CD4-positive, alpha-beta memory T cell (primary cell): ENCODE measurements at regions not wholly inside any gene's neighbourhood (a gene's known extent, or its start where the extent isn't known, plus 50 kb on each side); places are given as distances from the start of the nearest gene placed in this dataset.
A peak's percentile ranks its signal among the peaks of the same experiment; 100 is the strongest.

Source experiments
- CTCF ChIA-PET: fragments of 350-600 bp; sonication (Branson Sonifier 250); formaldehyde crosslinking; loops from one replicate; lab custom pipeline; 2021; ENCODE audit warnings: inconsistent platforms; ENCODE audit not compliant: partially characterized antibody; lab: Charles Lee
- POLR2A ChIA-PET: fragments of 350-600 bp; sonication (Branson Sonifier 250); formaldehyde crosslinking; loops from one replicate; lab custom pipeline; 2021; ENCODE audit not compliant: partially characterized antibody; lab: Charles Lee
- DNase-seq, 5 donors: peaks; one replicate each; pipeline versions ENCODE4 v3.0.0 to v3.0.0-alpha.2; 2020 to 2022; ENCODE audit warnings: mixed read lengths in 1 of 5
- H3K27ac ChIP-seq: one replicate; pipeline ENCODE4 v1.7.0; 2013; ENCODE audit warnings: low read depth, low read length
- H3K27me3 ChIP-seq: 2 replicates; pipeline ENCODE4 v1.7.0; 2013; ENCODE audit warnings: mild to moderate bottlenecking, low read length, moderate library complexity; ENCODE audit not compliant: insufficient read depth
- H3K36me3 ChIP-seq: 2 replicates; pipeline ENCODE4 v1.7.0; 2013; ENCODE audit warnings: mild to moderate bottlenecking, low read length, moderate library complexity; ENCODE audit not compliant: insufficient read depth
- H3K4me1 ChIP-seq: 2 replicates; pipeline ENCODE4 v1.7.0; 2013; ENCODE audit warnings: mild to moderate bottlenecking, low read length, moderate library complexity; ENCODE audit not compliant: insufficient read depth
- H3K4me3 ChIP-seq, 2 donors: one replicate each; pipeline ENCODE4 v1.7.0; 2013; ENCODE audit warnings: low read length in 2 of 2, mild to moderate bottlenecking in 1 of 2
- H3K9me3 ChIP-seq, 2 donors: one replicate each; pipeline ENCODE4 v1.7.0; 2013; ENCODE audit warnings: low read length in 2 of 2, control low read depth in 1 of 2; ENCODE audit not compliant: control insufficient read depth in 1 of 2
- H3K27ac Mint-ChIP-seq, 7 donors: one replicate each; pipeline ENCODE4 v1.8.0; 2020 to 2021; ENCODE audit warnings: mixed read lengths in 7 of 7, mild to moderate bottlenecking in 6 of 7, inconsistent platforms in 3 of 7, moderate library complexity in 3 of 7
- H3K27me3 Mint-ChIP-seq, 2 donors: one replicate each; pipeline ENCODE4 v1.8.0; 2020 to 2021; ENCODE audit warnings: mixed read lengths in 2 of 2
- H3K36me3 Mint-ChIP-seq, 2 donors: one replicate each; pipeline ENCODE4 v1.8.0; 2020 to 2021; ENCODE audit warnings: mixed read lengths in 2 of 2, inconsistent platforms in 1 of 2, mild to moderate bottlenecking in 1 of 2
- H3K4me1 Mint-ChIP-seq, 4 donors: one replicate each; pipeline ENCODE4 v1.8.0; 2020 to 2021; ENCODE audit warnings: mixed read lengths in 4 of 4, mild to moderate bottlenecking in 1 of 4
- H3K4me3 Mint-ChIP-seq, 8 donors: one replicate each; pipeline ENCODE4 v1.8.0; 2020 to 2021; ENCODE audit warnings: mixed read lengths in 8 of 8, mild to moderate bottlenecking in 7 of 8, moderate library complexity in 6 of 8, inconsistent platforms in 3 of 8
- H3K9me3 Mint-ChIP-seq, 8 donors: one replicate each; pipeline ENCODE4 v1.8.0; 2020 to 2021; ENCODE audit warnings: mixed read lengths in 8 of 8, mild to moderate bottlenecking in 5 of 8, inconsistent platforms in 3 of 8, moderate library complexity in 1 of 8
- intact Hi-C: fragments of 100-400 bp; cut with micrococcal nuclease; formaldehyde crosslinking; loops from one replicate; pipeline ENCODE4 v1.15.1; 2023

GRCh38 chr2:139357972-139358371 is 577.8 kb upstream of the NXPH2 start:
- ChIA-PET CTCF (no interaction called here), POLR2A (interaction anchor here (0.6 kb wide), 1 partner anchor 161 kb away, joined by 3 read pairs; no protein-coding TSS in a partner anchor)
- H3K4me3 ChIP-seq, result no peak overlapping the region
- H3K36me3 ChIP-seq, result no peaks in the 10 kb centered on the region
- no peaks in the 10 kb centered on the region for H3K27me3 Mint-ChIP-seq
- H3K27ac Mint-ChIP-seq, result no peak overlapping the region
- no peaks in the 10 kb centered on the region for H3K4me1 Mint-ChIP-seq
- H3K4me3 Mint-ChIP-seq, result no peak overlapping the region
- intact Hi-C loops, result no loop called here
- peaks cover 3 to 23% (median 15%) of the 10 kb centered on the region in 8 donors for H3K9me3 Mint-ChIP-seq
- H3K9me3 ChIP-seq, result no peaks in the 10 kb centered on the region
- DNase-seq, result no peak
- H3K27me3 ChIP-seq, result no peaks in the 10 kb centered on the region
- no peaks in the 10 kb centered on the region for H3K36me3 Mint-ChIP-seq
- no peak overlapping the region for H3K27ac ChIP-seq
- H3K4me1 ChIP-seq, result no peaks in the 10 kb centered on the region

DNA sequence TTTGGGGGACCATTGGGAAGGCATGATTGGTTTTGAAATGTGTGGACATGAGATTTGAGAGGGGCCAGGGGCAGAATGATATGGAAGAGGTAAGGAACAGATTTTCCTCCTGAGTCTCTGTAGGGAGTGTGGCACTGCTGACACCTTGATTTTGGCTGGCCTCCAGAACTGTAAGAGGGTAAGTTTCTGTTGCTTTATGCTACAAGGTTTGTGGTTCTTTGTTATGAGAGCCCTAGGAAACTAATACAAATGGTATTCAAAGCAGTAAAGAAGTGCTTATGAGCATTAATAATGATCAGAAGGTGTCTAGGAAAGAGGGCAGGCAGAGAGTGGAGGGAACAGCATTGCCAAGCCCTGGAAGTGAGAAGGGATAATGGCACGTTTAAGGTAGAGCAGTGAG is 574.3 kb upstream of the NXPH2 start:
- Mint-ChIP-seq H3K27ac (no peak overlapping the region), H3K36me3 (no peaks in the 10 kb centered on the region), H3K4me1 (no peaks in the 10 kb centered on the region), H3K27me3 (no peaks in the 10 kb centered on the region), H3K9me3 (peaks cover 7 to 23% (median 19%) of the 10 kb centered on the region in 8 donors), H3K4me3 (no peak overlapping the region)
- intact Hi-C loops, result no loop called here
- CTCF ChIA-PET, result no interaction called here
- Histone ChIP-seq H3K27ac (no peak overlapping the region), H3K9me3 (no peaks in the 10 kb centered on the region), H3K4me3 (no peak overlapping the region), H3K4me1 (no peaks in the 10 kb centered on the region), H3K36me3 (no peaks in the 10 kb centered on the region), H3K27me3 (no peaks in the 10 kb centered on the region)
- DNase-seq, result no peak
- POLR2A ChIA-PET, result no interaction called here

DNA sequence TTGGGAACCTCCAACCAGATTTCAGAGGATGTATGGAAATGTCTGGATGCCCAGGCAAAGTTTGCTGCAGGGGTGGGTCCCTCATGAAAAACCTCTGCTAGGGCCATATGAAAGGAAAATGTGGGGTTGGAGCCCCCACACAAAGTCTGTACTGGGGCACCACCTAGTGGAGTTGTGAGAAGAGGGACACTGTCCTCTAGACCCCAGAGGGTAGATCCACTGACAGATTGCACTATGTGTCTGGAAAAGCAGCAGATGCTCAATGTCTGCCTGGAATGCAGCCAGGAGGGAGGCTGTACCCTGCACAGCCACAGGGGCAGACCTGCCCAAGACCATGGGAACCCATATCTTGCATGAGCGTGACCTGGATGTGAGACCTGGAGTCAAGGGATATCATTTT is 573.7 kb upstream of the NXPH2 start:
- no peaks in the 10 kb centered on the region for H3K36me3 ChIP-seq
- intact Hi-C loops, result no loop called here
- POLR2A ChIA-PET, result no interaction called here
- H3K27ac ChIP-seq, result no peak overlapping the region
- no peaks in the 10 kb centered on the region for H3K36me3 Mint-ChIP-seq
- no peak for DNase-seq
- H3K27ac Mint-ChIP-seq, result no peak overlapping the region
- no peaks in the 10 kb centered on the region for H3K4me1 Mint-ChIP-seq
- H3K4me3 Mint-ChIP-seq, result no peak overlapping the region
- CTCF ChIA-PET, result no interaction called here
- no peak overlapping the region for H3K4me3 ChIP-seq
- no peaks in the 10 kb centered on the region for H3K27me3 ChIP-seq
- H3K9me3 ChIP-seq, result no peaks in the 10 kb centered on the region
- no peaks in the 10 kb centered on the region for H3K27me3 Mint-ChIP-seq
- H3K4me1 ChIP-seq, result no peaks in the 10 kb centered on the region
- peaks cover 5 to 26% (median 21%) of the 10 kb centered on the region in 8 donors for H3K9me3 Mint-ChIP-seq

DNA sequence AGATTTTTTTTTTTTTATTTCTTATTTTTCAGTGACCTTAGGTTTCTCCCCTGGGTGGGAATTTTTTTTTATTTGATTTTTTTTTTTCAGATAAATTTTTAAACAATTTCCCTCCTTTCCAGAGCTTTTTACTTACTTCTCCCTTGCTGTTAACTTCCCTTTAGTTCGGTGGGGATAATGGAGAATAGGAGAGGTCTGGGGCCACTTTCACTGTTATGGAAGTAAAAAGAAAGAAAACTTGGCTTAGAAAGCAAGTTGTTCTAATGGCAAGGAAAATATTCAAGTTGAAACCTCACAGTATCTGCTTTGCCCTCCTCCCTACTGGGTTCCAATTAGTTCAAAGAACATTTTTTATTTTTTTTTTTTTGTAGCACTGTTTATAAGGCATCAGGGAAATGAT is 537.1 kb upstream of the NXPH2 start:
- Mint-ChIP-seq H3K4me1 (no peaks in the 10 kb centered on the region), H3K4me3 (no peak overlapping the region), H3K9me3 (peaks cover 0 to 23% (median 5%) of the 10 kb centered on the region in 8 donors), H3K36me3 (no peaks in the 10 kb centered on the region), H3K27ac (no peak overlapping the region), H3K27me3 (no peaks in the 10 kb centered on the region)
- Histone ChIP-seq H3K9me3 (no peaks in the 10 kb centered on the region), H3K27ac (no peak overlapping the region), H3K36me3 (no peaks in the 10 kb centered on the region), H3K4me1 (no peaks in the 10 kb centered on the region), H3K27me3 (no peaks in the 10 kb centered on the region), H3K4me3 (no peak overlapping the region)
- DNase-seq, result no peak
- CTCF ChIA-PET, result no interaction called here
- POLR2A ChIA-PET, result no interaction called here
- intact Hi-C loops, result no loop called here

DNA sequence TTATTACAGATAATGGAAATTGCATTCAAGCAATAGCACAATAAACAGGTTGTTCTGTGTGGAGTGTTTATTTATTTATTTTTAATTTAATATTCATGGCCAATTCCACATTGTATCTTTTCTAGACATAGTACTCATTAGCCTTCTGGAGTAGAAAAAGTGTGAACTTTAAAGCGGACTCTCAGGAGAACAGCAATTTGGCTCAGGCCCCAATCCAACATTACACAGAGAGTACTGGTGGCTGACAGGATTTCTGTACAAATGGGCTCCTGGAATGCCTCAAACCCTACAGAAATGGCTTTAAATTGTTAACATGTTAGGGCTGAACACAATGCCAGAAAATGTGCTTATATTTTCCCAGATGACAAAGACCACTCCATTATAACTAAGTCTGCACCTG is 533.9 kb upstream of the NXPH2 start:
- Mint-ChIP-seq H3K27me3 (no peaks in the 10 kb centered on the region), H3K4me1 (no peaks in the 10 kb centered on the region), H3K36me3 (no peaks in the 10 kb centered on the region), H3K4me3 (no peak overlapping the region), H3K27ac (no peak overlapping the region), H3K9me3 (peaks cover 2 to 17% (median 3%) of the 10 kb centered on the region in 8 donors)
- Histone ChIP-seq H3K36me3 (no peaks in the 10 kb centered on the region), H3K4me1 (no peaks in the 10 kb centered on the region), H3K9me3 (no peaks in the 10 kb centered on the region), H3K27me3 (no peaks in the 10 kb centered on the region), H3K4me3 (no peak overlapping the region), H3K27ac (no peak overlapping the region)
- ChIA-PET CTCF (no interaction called here), POLR2A (no interaction called here)
- intact Hi-C loops, result no loop called here
- DNase-seq, result no peak

- no peaks in the 10 kb centered on the region for H3K4me1 ChIP-seq
- H3K27ac Mint-ChIP-seq, result no peak overlapping the region
- no peak for DNase-seq
- peaks cover 2 to 25% (median 7%) of the 10 kb centered on the region in 8 donors for H3K9me3 Mint-ChIP-seq
- H3K36me3 ChIP-seq, result no peaks in the 10 kb centered on the region
- H3K27me3 ChIP-seq, result no peaks in the 10 kb centered on the region
- ChIA-PET POLR2A (no interaction called here), CTCF (no interaction called here)
- no peaks in the 10 kb centered on the region for H3K9me3 ChIP-seq
- no peaks in the 10 kb centered on the region for H3K4me1 Mint-ChIP-seq
- no peak overlapping the region for H3K4me3 ChIP-seq
- H3K36me3 Mint-ChIP-seq, result no peaks in the 10 kb centered on the region
- intact Hi-C loops, result no loop called here
- no peaks in the 10 kb centered on the region for H3K27me3 Mint-ChIP-seq
- no peak overlapping the region for H3K27ac ChIP-seq
- no peak overlapping the region for H3K4me3 Mint-ChIP-seq
Measured at GRCh38 chr2:139296672-139297209, 516.6 kb upstream of the NXPH2 start.

DNA sequence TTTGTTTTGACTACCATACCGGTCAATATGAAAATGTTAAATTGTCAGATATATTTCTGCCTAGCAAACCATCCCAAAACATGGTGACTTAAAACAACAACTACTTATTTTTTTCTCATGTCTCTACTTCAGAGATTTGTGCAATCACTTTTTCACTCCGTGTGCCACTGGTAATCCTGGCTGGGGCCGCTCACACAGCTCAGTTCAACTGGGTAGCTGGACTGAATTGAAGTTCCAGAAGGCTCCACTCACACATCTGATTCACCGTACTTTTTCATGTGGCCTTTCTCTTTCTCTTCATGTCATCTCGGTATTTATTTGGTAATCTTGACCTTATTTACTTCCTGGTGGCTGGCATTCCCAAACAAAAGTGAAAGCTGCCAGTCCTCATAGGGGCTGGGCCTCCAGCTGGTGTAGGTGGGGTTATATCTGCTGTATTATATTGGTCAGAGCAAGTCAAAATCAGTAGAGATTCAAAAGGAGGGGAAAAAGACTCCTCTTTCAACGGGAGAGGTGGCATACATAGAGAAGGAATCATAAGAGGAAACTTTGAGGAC is 513.9 kb upstream of the NXPH2 start:
- H3K9me3 ChIP-seq, result no peaks in the 10 kb centered on the region
- Mint-ChIP-seq H3K4me3 (no peak overlapping the region), H3K27ac (peak overlapping the region in 1 of 7 donors; percentile 11), H3K27me3 (no peaks in the 10 kb centered on the region), H3K9me3 (peaks cover 0 to 30% (median 5%) of the 10 kb centered on the region in 8 donors), H3K36me3 (no peaks in the 10 kb centered on the region), H3K4me1 (no peaks in the 10 kb centered on the region)
- no peaks in the 10 kb centered on the region for H3K27me3 ChIP-seq
- no peaks in the 10 kb centered on the region for H3K36me3 ChIP-seq
- POLR2A ChIA-PET, result no interaction called here
- DNase-seq, result no peak
- H3K27ac ChIP-seq, result no peak overlapping the region
- CTCF ChIA-PET, result no interaction called here
- H3K4me3 ChIP-seq, result no peak overlapping the region
- H3K4me1 ChIP-seq, result no peaks in the 10 kb centered on the region
- intact Hi-C loops, result no loop called here
